Stimulated activated CD8-positive, alpha-beta memory T cell treated with anti-CD3 and anti-CD28 coated beads, Interleukin-15, amount 100 ng/mL, for 48 hours (primary cell): ENCODE measurements at regions not wholly inside any gene's neighbourhood (a gene's known extent, or its start where the extent isn't known, plus 50 kb on each side); places are given as distances from the start of the nearest gene placed in this dataset.

Source experiments
- DNase-seq, 2 donors: peaks; one replicate each; pipeline ENCODE4 v3.0.0-alpha.2; 2020; ENCODE audit warnings: low read depth in 2 of 2

DNA sequence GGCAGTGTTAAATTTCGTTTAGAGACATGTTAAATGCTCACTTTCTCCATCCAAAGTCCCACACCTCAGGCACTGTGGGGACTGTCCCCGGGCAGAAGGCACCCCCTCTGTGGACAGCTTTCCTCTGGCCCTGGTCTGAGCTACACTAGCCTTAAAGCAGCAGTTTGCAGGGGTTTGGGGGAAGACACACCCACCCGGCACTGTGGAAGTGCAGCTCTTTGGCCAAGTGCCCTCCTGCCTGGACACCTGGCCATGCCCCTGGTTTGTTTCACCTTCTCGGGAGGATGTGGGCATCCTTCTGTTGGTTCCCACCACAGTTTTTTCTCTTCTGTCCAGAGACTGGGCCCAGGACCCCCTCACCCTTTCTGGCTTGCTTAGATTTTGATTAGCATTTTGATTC, 1254.7 kb downstream of the BRD1 start:
- DNase-seq = no peak

DNA sequence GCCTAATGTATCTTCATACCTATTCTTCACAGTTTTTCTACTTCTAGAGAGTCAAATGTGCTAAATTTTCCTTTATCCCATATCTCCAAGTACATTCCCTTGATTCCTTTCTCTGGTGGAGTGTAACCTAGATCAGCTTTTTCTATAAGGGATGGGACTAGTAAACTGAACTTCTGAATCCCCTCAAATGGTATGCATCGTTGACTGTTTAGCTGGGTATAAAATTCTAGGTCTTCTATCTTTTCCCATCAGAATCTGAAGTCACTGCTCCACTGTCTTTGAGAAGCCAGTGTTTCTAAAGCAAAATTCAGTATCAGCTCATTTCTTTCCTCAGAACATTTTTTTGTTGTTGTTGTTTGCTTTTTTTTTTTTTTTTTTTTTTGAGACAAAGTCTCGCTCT, 1256.8 kb downstream of the BRD1 start:
- no peak for DNase-seq

DNA sequence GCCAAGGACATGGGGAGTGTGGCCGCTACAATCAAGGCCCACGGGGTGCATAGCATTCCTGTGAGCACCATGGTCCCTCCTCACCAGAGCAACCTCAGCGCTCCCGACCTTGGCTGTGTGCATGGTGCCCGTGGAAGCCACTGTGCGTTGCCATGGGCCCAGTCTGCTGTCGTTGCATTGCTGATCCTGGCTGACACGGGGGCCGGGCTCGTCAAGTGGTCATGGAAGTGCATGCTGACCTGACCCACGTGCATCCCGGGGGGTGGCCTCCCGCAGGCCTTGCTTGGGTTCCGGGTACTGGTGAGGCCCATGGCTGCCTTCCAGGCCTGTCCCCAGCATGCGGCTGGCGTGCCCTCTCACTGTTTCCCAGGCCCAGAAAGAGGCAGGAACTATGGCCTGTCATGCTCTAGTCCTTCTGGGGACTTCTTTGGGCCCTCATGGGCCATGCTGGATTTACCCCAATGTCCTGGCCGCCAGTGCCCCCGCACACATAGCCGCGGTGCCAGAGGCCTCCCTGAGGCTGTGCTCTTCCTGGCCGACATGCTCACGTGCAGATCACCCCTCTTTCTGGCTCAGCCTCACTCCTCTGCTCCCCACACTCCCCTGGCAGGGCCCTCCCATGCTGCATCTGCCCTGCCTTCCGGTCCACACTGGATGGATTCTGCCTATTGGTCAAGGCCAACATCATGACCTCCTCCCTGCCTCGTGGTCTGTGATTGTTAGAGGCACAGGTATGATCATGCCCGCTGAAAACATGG, 1258.0 kb downstream of the BRD1 start:
- no peak for DNase-seq

DNA sequence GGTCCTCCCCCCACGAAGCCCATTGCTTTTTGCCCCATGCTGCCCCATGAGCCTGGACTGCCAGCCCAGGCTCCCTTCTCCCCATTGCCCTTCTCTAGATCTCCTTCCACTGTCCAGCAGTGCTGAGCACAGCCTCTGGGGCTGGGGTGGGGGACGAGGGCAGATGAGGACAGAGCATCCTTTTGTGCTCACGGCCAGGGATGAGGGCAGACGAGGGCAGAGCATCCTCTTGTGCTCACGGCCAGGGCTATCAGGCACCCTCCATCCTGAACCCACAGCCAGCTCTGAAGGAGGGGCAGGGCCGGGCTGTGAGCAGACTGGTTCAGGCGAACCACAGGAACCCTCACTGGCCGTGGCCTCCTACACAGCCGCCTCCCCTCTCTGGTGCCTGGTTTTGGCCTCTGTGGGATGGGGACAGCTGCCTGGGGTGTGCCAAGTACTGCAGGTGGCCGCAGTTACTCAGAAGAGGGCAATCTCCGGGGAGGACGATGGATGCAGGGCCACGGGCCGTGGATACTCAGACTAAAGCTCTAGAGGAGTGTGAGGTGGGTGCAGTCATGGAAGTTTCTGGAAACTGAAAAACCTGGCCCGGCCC, 1258.8 kb downstream of the BRD1 start:
- DNase-seq = no peak

DNA sequence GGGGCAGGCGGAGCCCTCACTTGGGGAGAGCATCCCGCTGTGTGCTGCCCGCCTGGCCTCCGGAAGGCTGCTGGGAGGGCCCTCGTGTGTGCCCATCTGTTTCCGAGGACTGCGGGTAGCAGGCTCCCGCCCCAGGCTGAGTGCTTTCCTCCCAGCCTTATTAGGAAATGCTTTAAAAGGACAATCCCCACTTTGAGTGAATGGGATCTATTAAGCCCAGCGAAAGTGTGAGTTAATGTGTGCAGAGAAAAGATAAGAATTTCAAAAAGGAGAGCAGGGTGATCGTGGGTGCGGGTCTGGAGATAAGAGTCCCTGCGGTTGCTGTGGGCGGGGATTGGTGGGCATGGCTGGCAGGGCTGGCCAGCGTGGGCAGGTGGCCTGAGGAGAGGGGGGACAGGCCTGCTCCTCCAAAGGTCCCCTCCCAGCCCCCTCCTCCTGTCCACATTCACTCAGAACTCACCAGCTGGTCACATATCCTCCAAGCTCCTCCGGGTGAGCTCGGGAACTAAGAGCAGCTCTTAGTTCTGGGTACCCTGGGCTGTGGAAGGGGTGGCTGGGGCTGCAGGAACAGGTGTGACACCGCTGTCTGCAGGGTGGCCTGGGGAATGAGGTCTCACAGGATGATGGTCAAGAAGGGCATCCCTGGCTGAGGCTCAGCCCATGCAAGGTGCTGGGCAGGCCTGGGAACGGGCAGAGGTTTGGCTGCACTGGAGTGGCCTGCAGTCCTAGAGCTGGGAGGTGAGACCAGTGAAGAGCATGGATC, 1260.3 kb downstream of the BRD1 start:
- DNase-seq = no peak

DNA sequence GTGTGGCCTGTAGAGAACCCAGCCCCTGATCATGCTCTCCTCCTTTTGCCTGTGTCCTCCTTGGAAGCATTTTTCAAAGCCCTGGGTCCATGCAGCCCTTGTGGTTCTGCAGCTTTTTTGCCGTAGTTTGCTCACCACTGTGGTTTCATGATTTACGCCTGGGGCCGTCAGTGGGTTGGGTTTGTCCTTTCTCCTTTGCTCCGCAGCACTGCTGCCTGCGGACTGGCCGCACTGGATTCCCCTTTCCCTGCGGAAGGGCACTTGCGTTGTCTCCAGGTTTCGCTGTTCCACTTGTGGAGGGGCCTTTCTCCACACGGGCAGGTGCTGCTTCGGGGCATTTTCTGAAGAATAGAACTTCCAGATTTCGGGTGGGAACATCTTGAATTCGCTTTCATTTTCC, 1260.9 kb downstream of the BRD1 start:
- no peak for DNase-seq

DNA sequence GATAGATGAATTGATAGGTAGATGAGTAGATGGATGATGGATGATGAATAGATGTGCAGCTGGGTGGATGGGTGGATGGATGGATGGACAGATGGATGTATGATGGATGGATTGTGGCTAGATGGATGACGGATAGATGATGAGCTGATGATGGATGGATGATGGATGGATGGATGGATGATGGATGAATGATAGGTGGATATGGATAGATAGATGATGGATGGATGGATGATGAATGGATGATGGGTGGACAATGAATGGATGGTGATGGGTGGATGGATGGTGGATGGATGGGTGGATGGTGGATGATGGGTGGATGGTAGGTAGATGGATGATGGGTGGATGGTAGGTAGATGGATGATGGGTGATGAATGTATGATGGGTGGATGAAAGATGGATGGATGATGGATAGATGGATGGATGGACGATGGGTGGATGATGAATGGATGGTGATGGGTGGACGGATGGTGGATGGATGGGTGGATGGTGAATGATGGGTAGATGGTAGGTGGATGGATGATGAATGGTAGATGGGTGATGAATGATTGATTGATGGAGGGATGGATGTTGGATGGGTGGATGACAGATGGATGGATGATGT, 1261.7 kb downstream of the BRD1 start:
- no peak for DNase-seq

DNA sequence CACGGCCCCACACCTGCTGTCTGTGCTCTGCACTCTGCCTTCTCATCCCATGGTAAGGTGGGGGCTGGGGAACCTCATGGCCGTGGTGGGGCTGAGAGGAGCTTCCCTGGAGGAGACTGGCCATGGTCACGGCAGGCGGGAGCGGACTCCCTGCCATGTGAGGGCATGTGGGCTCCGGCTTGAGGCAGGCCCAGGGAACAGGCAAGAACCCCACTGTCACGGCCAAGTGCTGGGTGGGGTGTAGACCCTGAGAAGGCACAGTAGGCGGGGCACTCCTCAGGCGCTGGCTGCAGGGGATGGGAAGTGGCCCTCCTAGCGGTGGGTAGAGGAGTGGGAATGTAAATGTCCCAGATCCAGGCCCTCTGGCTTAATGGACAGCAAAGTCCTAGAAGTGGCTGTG, 1262.7 kb downstream of the BRD1 start:
- no peak for DNase-seq

DNA sequence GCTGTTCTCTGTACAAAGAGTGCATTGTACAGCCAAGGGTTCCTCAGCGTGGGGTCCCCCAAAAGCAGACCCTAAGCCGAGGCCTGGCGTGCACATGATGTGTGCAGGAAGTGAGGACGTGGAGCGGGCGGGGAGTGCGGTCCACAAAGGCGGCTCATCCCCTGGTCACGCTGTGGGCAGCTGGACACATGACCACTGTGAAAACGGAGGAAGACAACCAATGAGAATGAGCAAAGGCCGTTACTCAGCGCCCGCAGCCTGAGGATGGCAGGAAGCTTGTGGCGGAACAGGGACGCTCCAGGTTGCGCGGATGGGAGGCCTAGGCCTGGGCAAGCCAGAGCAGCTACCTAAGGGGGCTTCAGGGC, 1263.7 kb downstream of the BRD1 start:
- DNase-seq = no peak

DNA sequence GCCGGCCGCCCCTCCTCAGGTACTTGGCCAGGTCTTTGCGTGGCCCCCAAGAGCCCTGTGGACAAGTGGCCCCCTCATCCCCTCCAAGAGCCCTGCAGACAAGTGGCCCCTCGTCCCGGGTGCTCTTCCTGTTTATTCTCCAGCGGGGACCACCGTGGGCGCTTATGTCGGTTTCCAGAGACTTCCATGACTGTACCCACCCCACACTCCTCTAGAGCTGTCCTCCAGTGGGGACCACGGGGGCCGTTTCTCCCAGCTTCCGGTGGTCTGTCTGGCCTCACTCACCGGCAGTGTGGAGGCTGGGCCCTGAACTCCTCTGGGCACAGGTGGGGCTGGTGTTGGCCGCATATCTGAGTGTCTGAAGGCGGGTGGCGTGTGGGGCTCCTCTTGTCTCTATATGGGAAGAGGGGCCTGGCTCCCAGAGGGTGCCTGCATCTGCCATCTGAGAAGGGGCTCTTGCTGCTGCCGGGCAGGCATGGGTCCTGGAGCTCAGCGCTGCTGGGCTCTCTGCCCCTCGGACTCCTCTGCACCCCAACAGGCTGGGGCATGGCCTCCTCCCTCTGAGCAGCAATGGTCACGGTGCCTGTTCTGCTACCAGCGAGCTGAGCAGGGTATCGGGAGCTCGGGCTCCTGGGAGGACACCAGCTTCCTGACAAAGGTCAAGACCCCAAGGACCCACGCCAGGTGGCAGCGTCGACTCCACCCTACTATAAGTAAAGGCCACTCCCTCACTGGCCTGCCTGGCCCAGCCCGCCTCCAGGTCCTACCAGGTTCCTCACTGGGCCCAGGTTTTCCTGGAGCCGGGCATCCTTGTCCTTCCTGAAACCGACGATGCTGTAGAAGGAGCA, 1264.3 kb downstream of the BRD1 start:
- DNase-seq = no peak

DNA sequence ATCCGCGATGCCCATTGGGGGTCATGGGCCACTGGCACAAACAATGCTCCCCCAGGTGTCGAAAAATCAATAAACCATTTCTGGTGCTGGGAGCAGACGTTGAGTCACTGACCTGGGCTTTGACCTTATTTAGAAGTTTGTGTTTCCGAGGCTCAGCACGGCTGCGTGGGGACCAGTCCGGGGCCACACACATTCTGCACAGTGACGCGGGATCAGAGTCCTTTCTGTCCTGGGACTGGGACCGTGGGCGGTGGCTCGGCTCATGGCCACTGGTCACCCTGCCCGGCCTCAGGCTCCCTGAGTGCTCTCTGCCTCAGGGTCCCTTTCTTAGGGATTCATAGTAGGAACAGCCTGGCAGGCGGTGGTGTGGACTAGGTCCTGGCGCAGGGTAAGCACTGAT, 1266.0 kb downstream of the BRD1 start:
- DNase-seq = no peak

DNA sequence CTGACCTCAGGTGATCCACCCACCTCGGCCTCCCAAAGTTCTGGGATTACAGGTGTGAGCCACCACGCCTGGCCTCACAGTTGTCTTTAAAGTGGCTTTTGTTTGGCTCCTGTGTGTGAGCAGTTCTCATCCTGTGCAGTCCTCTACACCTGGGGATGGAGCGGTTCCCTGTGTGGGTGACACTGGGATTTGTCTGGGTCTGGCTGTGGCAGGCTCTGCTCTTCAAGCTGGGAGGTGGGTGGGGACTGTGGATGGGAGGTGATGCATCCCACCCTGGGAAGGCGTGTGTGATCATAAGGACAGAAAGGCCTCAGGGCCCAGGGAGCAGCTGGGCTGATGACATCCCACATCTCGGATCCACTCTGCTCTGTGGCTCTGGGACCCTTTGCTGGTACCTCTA, 1266.8 kb downstream of the BRD1 start:
- no peak for DNase-seq

DNA sequence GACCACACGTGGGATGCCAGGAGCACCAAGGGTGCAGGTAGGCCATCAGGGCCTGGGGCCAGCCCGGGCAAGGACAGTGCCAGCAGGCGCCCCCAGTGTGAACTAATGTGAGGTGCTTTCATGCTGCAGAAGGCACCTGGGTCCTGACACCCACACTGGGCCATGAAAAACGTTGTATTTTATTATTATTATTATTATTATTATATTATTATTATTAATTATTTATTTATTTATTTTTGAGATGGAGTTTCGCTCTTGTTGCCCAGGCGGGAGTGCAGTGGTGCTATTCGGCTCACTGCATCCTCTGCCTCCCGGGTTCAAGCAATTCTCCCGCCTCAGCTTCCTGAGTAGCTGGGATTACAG, 1267.3 kb downstream of the BRD1 start:
- no peak for DNase-seq

DNA sequence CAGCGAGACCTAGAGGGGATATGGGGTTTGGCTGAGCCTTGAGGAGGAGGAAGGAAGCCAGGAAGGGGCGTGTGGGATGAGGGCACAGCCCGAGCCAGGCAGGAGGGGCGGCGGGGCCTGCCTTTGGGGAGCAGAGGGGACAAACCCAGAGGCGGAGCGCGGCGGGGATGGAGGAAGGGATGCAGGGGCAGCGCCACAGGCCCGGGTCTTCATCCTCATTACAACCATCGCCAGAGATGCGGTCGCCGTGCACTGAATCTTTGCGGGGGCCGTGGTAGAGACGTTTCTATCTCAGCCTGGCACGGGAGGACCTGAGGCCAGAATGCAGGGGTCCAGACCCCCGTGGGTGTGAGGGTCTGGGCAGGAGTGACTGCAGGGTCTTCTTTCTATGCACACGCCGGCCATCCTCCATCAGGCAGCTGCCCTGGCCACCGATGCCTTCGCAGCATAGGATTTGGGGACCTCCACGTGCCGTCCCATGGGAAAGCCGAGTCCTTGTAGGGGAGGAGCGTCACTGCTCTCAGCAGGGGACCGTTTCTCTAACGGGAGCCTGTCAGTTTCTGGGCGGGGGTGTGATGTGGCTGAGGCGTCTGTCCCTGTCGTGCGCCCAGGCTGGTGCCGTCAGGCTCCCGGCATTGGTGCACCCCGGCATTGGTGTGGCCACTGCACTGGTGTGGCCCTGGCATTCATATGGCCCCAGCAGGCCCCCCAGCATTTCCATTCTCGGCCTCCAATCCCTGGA, 1267.9 kb downstream of the BRD1 start:
- no peak for DNase-seq

DNA sequence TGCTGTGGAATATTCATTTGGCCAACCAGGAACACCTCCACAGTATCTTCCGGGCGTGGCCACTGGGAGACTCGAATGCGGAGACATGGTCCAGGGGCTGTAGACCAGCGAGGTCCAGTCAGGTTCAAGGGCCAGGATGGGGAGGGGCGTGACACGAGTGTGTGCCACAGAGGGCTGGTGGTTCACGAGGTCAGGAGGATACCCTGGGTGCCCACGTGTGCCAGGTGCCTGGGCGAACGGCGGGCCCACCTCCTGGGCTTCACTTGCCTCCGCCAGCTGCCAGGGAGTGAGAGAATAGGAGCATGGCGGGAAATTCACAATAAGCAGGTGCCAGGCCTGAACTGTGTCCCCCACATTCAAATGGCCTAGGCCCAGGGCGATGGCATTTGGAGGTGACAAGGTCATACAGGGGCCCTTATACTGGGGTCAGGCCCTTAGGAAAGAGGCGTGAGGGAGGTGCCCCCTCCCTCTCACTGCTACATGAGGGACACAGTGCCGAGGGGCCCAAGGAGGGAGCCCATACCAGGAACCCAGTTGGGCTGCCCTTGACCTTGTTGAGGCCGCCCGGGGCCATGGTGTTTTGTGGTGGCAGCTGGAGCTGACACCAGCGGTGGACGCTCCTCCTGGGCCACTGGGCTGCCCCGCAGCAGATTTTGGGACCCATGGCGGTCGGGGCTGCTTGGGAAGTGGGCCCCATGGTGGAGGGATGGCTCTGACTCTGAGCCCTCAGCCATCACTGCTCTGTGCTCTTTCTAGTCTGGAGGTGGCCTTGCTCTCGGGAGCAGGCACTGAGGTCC, 1268.9 kb downstream of the BRD1 start:
- no peak for DNase-seq

DNA sequence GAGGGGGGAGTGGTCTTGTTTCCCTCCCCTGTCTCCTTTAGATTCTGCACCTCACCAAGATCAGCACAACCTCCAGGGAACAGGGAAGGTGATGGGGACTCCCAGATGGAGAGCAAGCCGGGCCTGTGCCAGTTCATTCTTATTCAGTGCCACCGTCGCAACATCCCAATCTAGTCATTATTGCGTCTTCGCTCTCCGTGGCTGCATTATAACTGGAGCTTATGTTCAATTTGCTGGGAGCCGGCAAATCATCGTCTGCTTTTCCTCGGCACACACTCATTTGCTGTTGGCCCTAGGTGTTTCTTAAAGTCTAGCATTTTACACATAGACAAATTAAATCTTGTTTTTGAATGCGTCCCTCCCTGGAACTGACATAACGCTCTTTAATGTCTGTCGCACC, 1269.7 kb downstream of the BRD1 start:
- no peak for DNase-seq

DNA sequence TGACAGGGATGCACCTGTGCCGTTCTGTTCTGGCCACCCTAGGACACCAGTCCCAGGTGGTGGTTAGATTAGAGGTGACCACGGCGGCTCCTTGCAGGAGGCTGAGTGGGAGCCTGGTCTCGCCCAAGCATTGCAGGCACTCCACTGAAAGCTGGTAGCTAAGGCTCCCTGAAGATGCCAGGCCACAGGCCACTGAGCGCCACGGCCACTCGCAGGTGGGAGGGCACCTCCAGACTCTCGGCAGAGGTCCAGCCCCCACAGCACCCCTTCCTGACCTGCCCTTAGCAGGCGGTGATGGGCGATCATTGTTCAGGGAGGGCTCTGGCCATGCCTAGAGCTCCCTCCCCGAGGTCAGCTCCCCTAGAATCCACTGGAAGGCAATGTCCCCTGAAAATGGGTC, 1270.2 kb downstream of the BRD1 start:
- DNase-seq = no peak

DNA sequence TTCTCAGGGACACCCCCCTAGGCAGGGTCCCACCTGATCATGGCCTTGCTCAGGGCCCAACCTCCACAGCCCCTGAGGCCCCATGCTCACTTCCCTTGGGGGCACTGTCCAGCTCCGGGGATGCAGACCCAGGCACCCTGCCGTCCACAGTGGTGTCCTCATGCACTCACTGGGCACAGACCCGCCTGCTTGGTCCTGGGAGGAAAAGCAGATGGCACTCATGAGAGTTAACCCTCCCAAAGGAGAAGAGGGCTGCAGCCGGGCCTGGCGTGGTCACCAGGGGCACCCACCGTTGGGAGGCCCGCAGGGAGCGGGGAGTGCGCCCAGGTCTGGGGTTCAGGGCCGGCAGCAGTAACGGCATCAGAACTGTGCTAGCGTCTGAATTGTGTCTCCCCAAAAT, 1270.9 kb downstream of the BRD1 start:
- no peak for DNase-seq

DNA sequence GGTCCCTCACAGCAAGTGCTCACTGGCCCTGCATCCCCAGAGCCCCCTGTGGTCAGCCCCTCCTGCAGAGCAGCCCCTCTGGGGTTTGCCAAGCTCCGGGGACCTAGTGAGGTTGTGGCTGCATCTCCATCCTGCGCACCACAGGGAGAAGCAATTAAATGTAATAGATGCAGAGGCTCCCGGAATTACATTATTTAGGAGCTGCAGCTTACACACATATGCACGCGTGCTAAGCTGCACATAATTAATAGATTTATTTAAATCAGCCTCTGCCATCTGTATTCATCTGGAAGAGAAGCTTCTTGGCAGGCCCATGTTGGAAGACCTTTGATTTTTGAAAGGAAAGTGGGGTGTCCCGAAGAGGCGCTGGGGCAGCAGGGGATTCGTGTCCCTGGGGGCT, 1271.5 kb downstream of the BRD1 start:
- DNase-seq = no peak

DNA sequence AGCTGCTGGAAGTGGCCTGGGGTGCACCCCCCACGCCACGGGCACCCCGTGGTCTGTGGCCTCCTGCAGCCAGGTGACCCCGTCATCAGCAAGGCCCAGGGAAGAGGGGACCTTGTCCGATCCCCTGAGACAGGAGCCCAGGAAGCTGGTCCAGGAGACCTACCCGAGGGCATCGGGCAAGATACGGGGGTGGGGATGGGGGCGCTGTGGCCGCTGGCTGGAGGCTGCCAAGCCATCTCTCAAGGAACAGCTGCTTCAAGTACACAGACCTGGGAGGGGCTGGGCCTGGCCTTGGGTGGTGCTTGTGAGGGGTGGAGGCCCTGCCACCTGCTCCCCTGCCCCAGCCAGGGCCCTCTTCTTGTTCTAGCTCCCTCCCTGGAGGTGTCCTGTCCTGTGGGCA, 1272.1 kb downstream of the BRD1 start:
- DNase-seq = no peak
